GM12891 (cell line): ENCODE measurements at regions not wholly inside any gene's neighbourhood (a gene's known extent, or its start where the extent isn't known, plus 50 kb on each side); places are given as distances from the start of the nearest gene placed in this dataset.

Experiments
- POLR2A ChIP-seq: IDR thresholded peaks from 2 replicates; pipeline ENCODE4 v1.6.1; 2011; ENCODE audit warnings: low read depth, low read length, control low read depth
- POLR2AphosphoS5 ChIP-seq: IDR thresholded peaks from 2 replicates; pipeline ENCODE4 v1.6.1; 2011; ENCODE audit warnings: low read depth, low read length, control low read depth
- SPI1 ChIP-seq: IDR thresholded peaks from 2 replicates; pipeline ENCODE4 v1.6.1; 2011; ENCODE audit warnings: low read depth, low read length, control low read depth

GRCh38 chr9:107946364-107947141, 457.0 kb upstream of the KLF4 start:
- TF ChIP-seq POLR2A (no peak), POLR2AphosphoS5 (no peak), SPI1 (no peak)
